DOHH2 (cell line): ENCODE measurements at regions not wholly inside any gene's neighbourhood (a gene's known extent, or its start where the extent isn't known, plus 50 kb on each side); places are given as distances from the start of the nearest gene placed in this dataset.

Source experiments
- EZH2phosphoT487 ChIP-seq: fragments of 200-600 bp; sonication (generic); IDR thresholded peaks from 2 replicates; pipeline ENCODE4 v1.6.1; 2017; ENCODE audit warnings: borderline replicate concordance, mild to moderate bottlenecking, antibody characterized with exemption, low read length, moderate library complexity, mixed read lengths
- TF ChIP-seq, protein P1 (sequence below): fragments of 200-600 bp; sonication (generic); IDR thresholded peaks from one replicate; pipeline ENCODE4 v1.5.1; 2014; ENCODE audit warnings: antibody characterized with exemption, mild to moderate bottlenecking, low read depth, low read length; ENCODE audit not compliant: poor library complexity, severe bottlenecking

DNA sequence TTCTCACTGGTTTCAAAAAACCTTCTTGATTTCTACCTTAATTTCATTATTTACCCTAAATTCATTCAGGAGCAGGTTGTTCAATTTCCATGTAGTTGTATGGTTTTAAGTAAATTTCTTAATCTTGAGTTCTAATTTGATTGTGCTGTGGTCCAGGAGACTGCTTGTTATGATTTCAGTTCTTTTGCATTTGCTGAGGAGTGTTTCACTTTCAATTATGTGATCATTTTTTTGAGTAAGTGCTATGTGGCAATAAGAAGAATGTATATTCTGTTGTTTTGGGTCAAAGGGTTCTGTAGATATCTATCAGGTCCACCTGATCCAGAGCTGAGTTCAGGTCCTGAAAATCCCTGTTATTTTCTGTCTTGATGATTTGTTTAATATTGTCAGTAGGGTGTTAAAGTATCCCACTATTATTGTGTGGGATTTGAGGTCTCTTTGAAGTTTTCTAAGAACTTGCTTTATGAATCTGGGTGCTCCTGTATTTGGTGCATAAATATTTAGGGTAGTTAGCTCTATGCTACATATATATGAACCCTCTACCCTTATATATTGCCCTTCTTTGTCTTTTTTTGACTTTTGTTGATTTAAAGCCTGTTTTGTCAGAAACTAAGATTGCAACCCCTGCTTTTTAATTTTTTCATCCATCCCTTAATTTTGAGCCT lies 158.4 kb upstream of the TPRG1 start:
- TF ChIP-seq, protein P1, sequence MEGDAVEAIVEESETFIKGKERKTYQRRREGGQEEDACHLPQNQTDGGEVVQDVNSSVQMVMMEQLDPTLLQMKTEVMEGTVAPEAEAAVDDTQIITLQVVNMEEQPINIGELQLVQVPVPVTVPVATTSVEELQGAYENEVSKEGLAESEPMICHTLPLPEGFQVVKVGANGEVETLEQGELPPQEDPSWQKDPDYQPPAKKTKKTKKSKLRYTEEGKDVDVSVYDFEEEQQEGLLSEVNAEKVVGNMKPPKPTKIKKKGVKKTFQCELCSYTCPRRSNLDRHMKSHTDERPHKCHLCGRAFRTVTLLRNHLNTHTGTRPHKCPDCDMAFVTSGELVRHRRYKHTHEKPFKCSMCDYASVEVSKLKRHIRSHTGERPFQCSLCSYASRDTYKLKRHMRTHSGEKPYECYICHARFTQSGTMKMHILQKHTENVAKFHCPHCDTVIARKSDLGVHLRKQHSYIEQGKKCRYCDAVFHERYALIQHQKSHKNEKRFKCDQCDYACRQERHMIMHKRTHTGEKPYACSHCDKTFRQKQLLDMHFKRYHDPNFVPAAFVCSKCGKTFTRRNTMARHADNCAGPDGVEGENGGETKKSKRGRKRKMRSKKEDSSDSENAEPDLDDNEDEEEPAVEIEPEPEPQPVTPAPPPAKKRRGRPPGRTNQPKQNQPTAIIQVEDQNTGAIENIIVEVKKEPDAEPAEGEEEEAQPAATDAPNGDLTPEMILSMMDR = no peak
- no peak for TF ChIP-seq EZH2phosphoT487
